Neural progenitor cell (in vitro differentiated cells): ENCODE measurements at regions not wholly inside any gene's neighbourhood (a gene's known extent, or its start where the extent isn't known, plus 50 kb on each side); places are given as distances from the start of the nearest gene placed in this dataset.

Source experiments
- DNase-seq: peaks from one replicate; pipeline ENCODE4 v3.0.0-alpha.2; 2016; ENCODE audit warnings: low spot score
- H2AFZ ChIP-seq: fragments of 200-600 bp; sonication (generic); replicated peaks from 2 replicates; pipeline ENCODE4 v1.6.1; 2016; ENCODE audit warnings: antibody characterized with exemption
- H3F3A ChIP-seq: fragments of 200-600 bp; sonication (generic); 2 replicates; pipeline ENCODE4 v1.6.1; 2016; ENCODE audit warnings: antibody characterized with exemption, low read depth
- H3K27ac ChIP-seq: fragments of 200-600 bp; sonication (generic); 2 replicates; pipeline ENCODE4 v1.5.1; 2016; ENCODE audit warnings: mild to moderate bottlenecking
- H3K27me3 ChIP-seq: fragments of 200-600 bp; sonication (generic); 2 replicates; pipeline ENCODE4 v1.6.1; 2016; ENCODE audit warnings: mild to moderate bottlenecking, moderate library complexity
- H3K36me3 ChIP-seq: fragments of 200-600 bp; sonication (generic); 2 replicates; pipeline ENCODE4 v1.5.1; 2016
- H3K4me1 ChIP-seq: fragments of 200-600 bp; sonication (generic); 2 replicates; pipeline ENCODE4 v1.6.1; 2016; ENCODE audit warnings: mixed run types
- H3K4me2 ChIP-seq: fragments of 200-600 bp; sonication (generic); 2 replicates; pipeline ENCODE4 v1.6.1; 2016
- H3K4me3 ChIP-seq: fragments of 200-600 bp; sonication (generic); 2 replicates; pipeline ENCODE4 v1.5.1; 2016
- H3K79me2 ChIP-seq: fragments of 200-600 bp; sonication (generic); 2 replicates; pipeline ENCODE4 v1.6.1; 2016; ENCODE audit warnings: low read depth
- H3K9ac ChIP-seq: fragments of 200-600 bp; sonication (generic); 2 replicates; pipeline ENCODE4 v1.6.1; 2016
- H3K9me3 ChIP-seq: fragments of 200-600 bp; sonication (generic); 2 replicates; pipeline ENCODE4 v1.5.1; 2016; ENCODE audit warnings: low read depth
- H4K20me1 ChIP-seq: fragments of 200-600 bp; sonication (generic); 2 replicates; pipeline ENCODE4 v1.6.1; 2016; ENCODE audit warnings: low read depth
- H3K27ac Mint-ChIP-seq: 3 replicates; pipeline ENCODE4 v1.8.0; 2021; ENCODE audit warnings: mixed read lengths
- H3K27me3 Mint-ChIP-seq: 2 replicates; pipeline ENCODE4 v1.8.0; 2022; ENCODE audit warnings: low read depth, mild to moderate bottlenecking, inconsistent platforms, moderate library complexity, mixed read lengths; ENCODE audit not compliant: insufficient read depth
- H3K36me3 Mint-ChIP-seq: 3 replicates; pipeline ENCODE4 v1.8.0; 2021; ENCODE audit warnings: mixed read lengths
- H3K4me1 Mint-ChIP-seq: 3 replicates; pipeline ENCODE4 v1.8.0; 2021; ENCODE audit warnings: mixed read lengths
- H3K4me3 Mint-ChIP-seq: 3 replicates; pipeline ENCODE4 v1.8.0; 2021; ENCODE audit warnings: mild to moderate bottlenecking, moderate library complexity, mixed read lengths
- H3K9me3 Mint-ChIP-seq: 3 replicates; pipeline ENCODE4 v1.8.0; 2020; ENCODE audit warnings: mixed read lengths
- CTCF ChIP-seq: fragments of 200-600 bp; sonication (generic); IDR thresholded peaks from 2 replicates; pipeline ENCODE4 v1.5.1; 2017; ENCODE audit warnings: antibody characterized with exemption, mild to moderate bottlenecking
- EZH2 ChIP-seq: fragments of 200-600 bp; sonication (generic); IDR thresholded peaks from 2 replicates; pipeline ENCODE4 v1.6.1; 2017; ENCODE audit warnings: antibody characterized with exemption, mild to moderate bottlenecking, moderate library complexity
- EZH2phosphoT487 ChIP-seq: fragments of 200-600 bp; sonication (generic); IDR thresholded peaks from 2 replicates; pipeline ENCODE4 v1.6.1; 2017; ENCODE audit warnings: antibody characterized with exemption

- Histone ChIP-seq H3K4me2 (no peak overlapping the region), H3K27ac (no peak overlapping the region), H3F3A (peaks cover 27% of the 10 kb centered on the region), H3K9me3 (no peaks in the 10 kb centered on the region), H3K4me3 (no peak overlapping the region), H3K36me3 (no peaks in the 10 kb centered on the region), H3K79me2 (no peaks in the 10 kb centered on the region), H3K4me1 (peaks cover 29% of the 10 kb centered on the region), H2AFZ (no peak overlapping the region), H4K20me1 (no peaks in the 10 kb centered on the region), H3K9ac (no peak overlapping the region), H3K27me3 (no peaks in the 10 kb centered on the region)
- Mint-ChIP-seq H3K36me3 (no peaks in the 10 kb centered on the region), H3K27ac (no peak overlapping the region), H3K27me3 (peaks cover 5% of the 10 kb centered on the region), H3K4me1 (peaks cover 30% of the 10 kb centered on the region), H3K4me3 (no peak overlapping the region), H3K9me3 (no peaks in the 10 kb centered on the region)
- TF ChIP-seq EZH2phosphoT487, result no peak
- TF ChIP-seq CTCF, result no peak
- TF ChIP-seq EZH2, result no peak
- DNase-seq, result no peak
Observed at GRCh38 chr13:109685203-109685602, 101.2 kb downstream of the IRS2 start.

GRCh38 chr13:109684824-109685202, 101.6 kb downstream of the IRS2 start:
- Histone ChIP-seq H3K79me2 (no peaks in the 10 kb centered on the region), H4K20me1 (no peaks in the 10 kb centered on the region), H3K4me1 (peaks cover 29% of the 10 kb centered on the region), H3F3A (peaks cover 27% of the 10 kb centered on the region), H3K27ac (no peak overlapping the region), H3K27me3 (no peaks in the 10 kb centered on the region), H2AFZ (no peak overlapping the region), H3K4me3 (no peak overlapping the region), H3K36me3 (no peaks in the 10 kb centered on the region), H3K9me3 (no peaks in the 10 kb centered on the region), H3K9ac (no peak overlapping the region), H3K4me2 (no peak overlapping the region)
- peaks cover 30% of the 10 kb centered on the region for H3K4me1 Mint-ChIP-seq
- H3K27ac Mint-ChIP-seq, result no peak overlapping the region
- H3K27me3 Mint-ChIP-seq, result peaks cover 5% of the 10 kb centered on the region
- H3K9me3 Mint-ChIP-seq, result no peaks in the 10 kb centered on the region
- H3K4me3 Mint-ChIP-seq, result no peak overlapping the region
- no peak for TF ChIP-seq CTCF
- TF ChIP-seq EZH2, result no peak
- no peak for TF ChIP-seq EZH2phosphoT487
- DNase-seq, result no peak
- H3K36me3 Mint-ChIP-seq, result no peaks in the 10 kb centered on the region

GRCh38 chr13:109684084-109684823, 102.1 kb downstream of the IRS2 start:
- H4K20me1 ChIP-seq, result no peaks in the 10 kb centered on the region
- H3K4me3 ChIP-seq, result no peak overlapping the region
- H3K9me3 Mint-ChIP-seq, result no peaks in the 10 kb centered on the region
- H3K4me3 Mint-ChIP-seq, result no peak overlapping the region
- peaks cover 30% of the 10 kb centered on the region for H3K4me1 Mint-ChIP-seq
- H3K4me1 ChIP-seq, result peaks cover 29% of the 10 kb centered on the region
- no peak overlapping the region for H3K9ac ChIP-seq
- peaks cover 27% of the 10 kb centered on the region for H3F3A ChIP-seq
- no peak for DNase-seq
- H3K79me2 ChIP-seq, result no peaks in the 10 kb centered on the region
- no peak overlapping the region for H3K4me2 ChIP-seq
- H3K27ac Mint-ChIP-seq, result no peak overlapping the region
- no peaks in the 10 kb centered on the region for H3K36me3 ChIP-seq
- H2AFZ ChIP-seq, result no peak overlapping the region
- no peaks in the 10 kb centered on the region for H3K9me3 ChIP-seq
- TF ChIP-seq CTCF (no peak), EZH2phosphoT487 (no peak), EZH2 (no peak)
- H3K27me3 Mint-ChIP-seq, result peaks cover 5% of the 10 kb centered on the region
- H3K27me3 ChIP-seq, result no peaks in the 10 kb centered on the region
- no peak overlapping the region for H3K27ac ChIP-seq
- H3K36me3 Mint-ChIP-seq, result no peaks in the 10 kb centered on the region
